Esophagus squamous epithelium (tissue), 5 donors: ENCODE measurements at regions not wholly inside any gene's neighbourhood (a gene's known extent, or its start where the extent isn't known, plus 50 kb on each side); places are given as distances from the start of the nearest gene placed in this dataset.

ENCODE experiments used
- DNase-seq: peaks from one replicate; lab custom pipeline; 2025; lab: John Stamatoyannopoulos, UW
- H3K27ac ChIP-seq, 4 donors: fragments of 200-600 bp; sonication (generic); one replicate each; pipeline ENCODE4 v1.5.1; 2016 to 2019; ENCODE audit warnings: mild to moderate bottlenecking in 1 of 4
- H3K27me3 ChIP-seq, 4 donors: fragments of 200-600 bp; sonication (generic); 1 replicate in 3 of 4; 2 replicates in 1 of 4; pipeline versions ENCODE4 v1.5.1 to v1.6.0; 2017 to 2021; ENCODE audit warnings: antibody characterized with exemption in 1 of 4
- H3K36me3 ChIP-seq, 3 donors: fragments of 200-600 bp; sonication (generic); one replicate each; pipeline ENCODE4 v1.5.1; 2016 to 2019
- H3K4me1 ChIP-seq, 3 donors: fragments of 200-600 bp; sonication (generic); one replicate each; pipeline ENCODE4 v1.5.1; 2017 to 2019
- H3K4me3 ChIP-seq, 4 donors: fragments of 200-600 bp; sonication (generic); 1 replicate in 3 of 4; 2 replicates in 1 of 4; pipeline ENCODE4 v1.5.1; 2016 to 2019; ENCODE audit warnings: mild to moderate bottlenecking in 2 of 4, moderate library complexity in 1 of 4
- H3K9me3 ChIP-seq, 3 donors: fragments of 200-600 bp; sonication (generic); one replicate each; pipeline ENCODE4 v1.5.1; 2016 to 2019
- POLR2A ChIP-seq, 4 donors: fragments of 450-650 bp; IDR thresholded peaks; one replicate each; pipeline ENCODE4 v1.6.1; 2017; ENCODE audit warnings: antibody characterized with exemption in 4 of 4, mild to moderate bottlenecking in 4 of 4, moderate library complexity in 3 of 4
- WGBS, 2 donors: methylation state at CpG; one replicate each; pipeline ENCODE4 v1.1.5; 2018; 5-methylcytosine and 5-hydroxymethylcytosine counted together
- intact Hi-C: fragments of 100-400 bp; cut with DNase I; formaldehyde crosslinking; loops from one replicate; pipeline ENCODE4 v1.15.0; 2022
- TF ChIP-seq, protein P1 (sequence below), 6 experiments: fragments of 450-650 bp in 4 of 6; fragments of 200-600 bp in 2 of 6; sonication (generic) in 2 of 6; IDR thresholded peaks; one replicate each; pipeline ENCODE4 v1.5.1; 2016 to 2019; ENCODE audit warnings: antibody characterized with exemption in 6 of 6, mild to moderate bottlenecking in 4 of 6, moderate library complexity in 4 of 6
- donor health status: DM: yes; HTN: yes; CAD: no.

DNA sequence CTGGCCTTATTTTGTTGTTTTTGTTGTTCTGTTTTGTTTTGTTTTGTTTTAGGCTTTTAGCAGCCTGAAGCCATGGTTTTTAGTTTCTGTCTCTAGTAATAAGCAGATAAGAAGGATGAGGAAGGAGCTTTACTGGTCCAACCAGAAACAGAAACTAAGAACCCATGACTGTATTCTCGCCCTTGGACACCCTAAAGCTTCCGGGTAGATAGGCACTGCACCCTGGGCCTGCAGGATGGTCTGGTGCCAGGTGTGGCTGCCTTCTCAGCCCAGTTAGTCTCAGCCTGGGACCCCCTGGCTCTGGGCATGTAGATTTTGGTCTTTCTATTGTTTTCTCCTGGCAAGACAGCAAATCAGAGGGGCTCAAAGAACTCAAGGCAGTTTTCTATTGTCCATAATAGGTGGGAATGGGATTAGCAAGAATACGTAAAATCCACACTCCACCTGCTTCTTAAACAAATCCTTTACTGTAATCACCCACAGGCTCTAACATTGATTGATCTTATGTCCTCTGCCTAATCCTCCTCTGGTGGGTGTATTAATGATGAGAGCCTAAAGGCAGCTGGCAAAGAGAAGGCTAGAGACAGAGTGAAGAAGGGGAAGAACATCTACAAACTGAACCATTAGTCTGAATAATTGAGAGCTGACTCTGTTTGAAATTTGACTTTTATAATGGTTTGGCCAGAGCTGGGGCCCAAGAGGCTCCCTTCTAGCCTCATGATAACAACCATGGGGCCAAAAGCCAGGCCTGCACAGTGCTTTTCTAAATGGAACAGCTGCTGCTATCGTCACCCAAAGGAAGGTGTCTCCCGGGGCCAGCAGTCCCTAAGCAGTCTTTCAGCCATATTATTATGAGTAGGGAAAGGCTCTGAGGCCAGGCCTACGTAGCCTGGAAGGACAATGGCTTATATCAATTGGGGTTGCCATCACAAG is 106.8 kb upstream of the ATP1A1 start:
- 38 to 45% methylated on average over 4 of the region's 6 CpGs for WGBS, 2 donors
- intact Hi-C loops = no loop called here

DNA sequence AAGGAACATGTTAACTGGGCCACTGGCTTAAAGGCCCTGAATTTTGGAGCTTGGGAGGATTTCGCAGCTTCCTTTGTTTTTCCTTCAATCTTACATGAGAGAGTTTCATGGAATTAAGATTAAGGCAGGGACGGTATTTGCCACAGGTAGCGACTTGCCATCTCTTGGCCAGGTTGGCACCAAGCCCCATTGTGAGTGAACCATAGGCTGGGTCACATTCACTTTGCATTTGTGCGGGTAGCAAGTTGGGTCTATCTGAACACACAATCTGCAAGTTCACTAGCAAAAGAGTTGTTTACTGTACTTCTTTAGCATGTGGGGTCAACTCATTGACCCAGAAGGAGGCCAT is 106.2 kb upstream of the ATP1A1 start:
- intact Hi-C loops = no loop called here
- H3K4me1 ChIP-seq = peaks cover 23 to 80% (median 27%) of the 10 kb centered on the region in 3 donors
- no peak for TF ChIP-seq POLR2A (IDR thresholded peaks at IDR 0.05)
- WGBS, 2 donors = 32 to 38% methylated on average over 4 of the region's 4 CpGs
- DNase-seq = no peak
- H3K27ac ChIP-seq = peak overlapping the region; percentile 41 to 82 (median 77)
- H3K9me3 ChIP-seq = no peaks in the 10 kb centered on the region
- no peaks in the 10 kb centered on the region for H3K36me3 ChIP-seq
- no peaks in the 10 kb centered on the region for H3K27me3 ChIP-seq
- H3K4me3 ChIP-seq = no peak overlapping the region

More for the DNA sequence above, 106.8 kb upstream of the ATP1A1 start:
- Histone ChIP-seq H3K9me3 (no peaks in the 10 kb centered on the region), H3K27ac (peak overlapping the region; percentile 41 to 82 (median 77)), H3K27me3 (no peaks in the 10 kb centered on the region), H3K36me3 (no peaks in the 10 kb centered on the region), H3K4me1 (peaks cover 23 to 80% (median 27%) of the 10 kb centered on the region in 3 donors), H3K4me3 (no peak overlapping the region)
- no peak for TF ChIP-seq POLR2A (IDR thresholded peaks at IDR 0.05)
- TF ChIP-seq, protein P1, sequence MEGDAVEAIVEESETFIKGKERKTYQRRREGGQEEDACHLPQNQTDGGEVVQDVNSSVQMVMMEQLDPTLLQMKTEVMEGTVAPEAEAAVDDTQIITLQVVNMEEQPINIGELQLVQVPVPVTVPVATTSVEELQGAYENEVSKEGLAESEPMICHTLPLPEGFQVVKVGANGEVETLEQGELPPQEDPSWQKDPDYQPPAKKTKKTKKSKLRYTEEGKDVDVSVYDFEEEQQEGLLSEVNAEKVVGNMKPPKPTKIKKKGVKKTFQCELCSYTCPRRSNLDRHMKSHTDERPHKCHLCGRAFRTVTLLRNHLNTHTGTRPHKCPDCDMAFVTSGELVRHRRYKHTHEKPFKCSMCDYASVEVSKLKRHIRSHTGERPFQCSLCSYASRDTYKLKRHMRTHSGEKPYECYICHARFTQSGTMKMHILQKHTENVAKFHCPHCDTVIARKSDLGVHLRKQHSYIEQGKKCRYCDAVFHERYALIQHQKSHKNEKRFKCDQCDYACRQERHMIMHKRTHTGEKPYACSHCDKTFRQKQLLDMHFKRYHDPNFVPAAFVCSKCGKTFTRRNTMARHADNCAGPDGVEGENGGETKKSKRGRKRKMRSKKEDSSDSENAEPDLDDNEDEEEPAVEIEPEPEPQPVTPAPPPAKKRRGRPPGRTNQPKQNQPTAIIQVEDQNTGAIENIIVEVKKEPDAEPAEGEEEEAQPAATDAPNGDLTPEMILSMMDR (IDR thresholded peaks at IDR 0.05) = no peak
- DNase-seq = no peak

DNA sequence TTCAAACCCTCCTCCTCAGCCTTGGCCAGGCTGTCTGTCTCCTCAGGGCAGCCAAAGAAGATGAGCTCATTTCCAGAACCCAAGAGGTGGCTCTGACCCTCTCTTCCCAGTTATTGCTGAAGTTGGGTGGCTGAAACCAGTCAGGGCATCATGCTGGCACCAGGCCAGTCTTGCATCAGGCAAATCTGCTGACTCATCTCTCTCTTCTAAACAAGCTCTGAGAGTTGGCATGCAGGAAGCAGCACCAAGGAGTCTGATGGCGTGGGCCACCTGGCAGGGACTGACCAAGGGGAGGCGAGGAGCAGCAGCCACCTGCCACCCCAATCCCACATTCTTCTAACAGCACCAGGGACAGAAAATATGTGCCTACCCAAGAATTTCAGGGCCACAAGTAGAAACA is 104.8 kb upstream of the ATP1A1 start:
- TF ChIP-seq, protein P1 (IDR thresholded peaks at IDR 0.05) = no peak
- no peak for TF ChIP-seq POLR2A (IDR thresholded peaks at IDR 0.05)
- H3K27me3 ChIP-seq = no peaks in the 10 kb centered on the region
- no peaks in the 10 kb centered on the region for H3K9me3 ChIP-seq
- H3K27ac ChIP-seq = peak overlapping the region; percentile 41 to 82 (median 77)
- no peak overlapping the region for H3K4me3 ChIP-seq
- WGBS, 2 donors = 21% methylated on average over 2 of the region's 2 CpGs; no CpG with 5 or more reads in 1 of the 2 donors
- no peaks in the 10 kb centered on the region for H3K36me3 ChIP-seq
- intact Hi-C loops = no loop called here
- H3K4me1 ChIP-seq = peaks cover 14 to 66% (median 22%) of the 10 kb centered on the region in 3 donors
- DNase-seq = no peak

DNA sequence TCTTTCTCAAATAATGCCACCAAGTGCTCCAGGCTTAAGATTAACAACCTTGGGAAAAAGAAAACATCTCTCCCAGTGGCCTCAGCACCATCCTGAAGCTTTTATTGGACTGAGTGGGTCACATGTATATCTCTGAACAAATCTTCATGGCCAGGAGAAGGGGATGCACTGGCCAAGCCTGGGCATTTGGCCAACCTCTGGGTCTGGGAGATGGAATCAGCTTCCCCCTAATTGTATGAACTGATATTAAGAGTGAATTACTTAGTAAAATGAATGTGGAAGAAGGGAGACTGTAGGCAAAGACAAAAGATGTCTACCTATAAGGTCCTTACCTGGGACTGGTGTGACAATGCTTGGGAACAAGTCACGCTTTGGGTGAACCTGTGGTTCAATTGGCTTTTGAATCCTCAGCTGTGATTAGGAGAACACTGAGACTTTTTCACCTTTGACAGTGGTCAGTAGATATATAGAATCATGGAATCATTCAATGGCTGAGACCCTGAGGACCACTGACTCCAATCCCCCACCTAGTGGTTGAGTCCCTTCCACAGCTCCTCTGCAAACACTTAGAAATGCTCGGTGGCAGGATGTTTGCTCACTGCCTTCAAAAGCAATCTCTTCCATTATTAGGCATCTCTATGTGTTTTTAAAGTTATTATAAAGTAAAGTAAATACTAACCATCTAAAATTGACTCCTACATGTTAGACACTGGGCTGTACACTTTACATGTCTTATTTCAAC is 102.6 kb upstream of the ATP1A1 start:
- intact Hi-C loops = no loop called here
- TF ChIP-seq POLR2A (IDR thresholded peaks at IDR 0.05) = no peak
- TF ChIP-seq, protein P1 (IDR thresholded peaks at IDR 0.05) = no peak
- H3K4me3 ChIP-seq = no peak overlapping the region
- no peaks in the 10 kb centered on the region for H3K27me3 ChIP-seq
- no peaks in the 10 kb centered on the region for H3K9me3 ChIP-seq
- H3K27ac ChIP-seq = no peak overlapping the region
- H3K4me1 ChIP-seq = peaks cover 12 to 44% (median 22%) of the 10 kb centered on the region in 3 donors
- WGBS, 2 donors = 86% methylated on average over 2 of the region's 2 CpGs
- H3K36me3 ChIP-seq = no peaks in the 10 kb centered on the region
- no peak for DNase-seq

DNA sequence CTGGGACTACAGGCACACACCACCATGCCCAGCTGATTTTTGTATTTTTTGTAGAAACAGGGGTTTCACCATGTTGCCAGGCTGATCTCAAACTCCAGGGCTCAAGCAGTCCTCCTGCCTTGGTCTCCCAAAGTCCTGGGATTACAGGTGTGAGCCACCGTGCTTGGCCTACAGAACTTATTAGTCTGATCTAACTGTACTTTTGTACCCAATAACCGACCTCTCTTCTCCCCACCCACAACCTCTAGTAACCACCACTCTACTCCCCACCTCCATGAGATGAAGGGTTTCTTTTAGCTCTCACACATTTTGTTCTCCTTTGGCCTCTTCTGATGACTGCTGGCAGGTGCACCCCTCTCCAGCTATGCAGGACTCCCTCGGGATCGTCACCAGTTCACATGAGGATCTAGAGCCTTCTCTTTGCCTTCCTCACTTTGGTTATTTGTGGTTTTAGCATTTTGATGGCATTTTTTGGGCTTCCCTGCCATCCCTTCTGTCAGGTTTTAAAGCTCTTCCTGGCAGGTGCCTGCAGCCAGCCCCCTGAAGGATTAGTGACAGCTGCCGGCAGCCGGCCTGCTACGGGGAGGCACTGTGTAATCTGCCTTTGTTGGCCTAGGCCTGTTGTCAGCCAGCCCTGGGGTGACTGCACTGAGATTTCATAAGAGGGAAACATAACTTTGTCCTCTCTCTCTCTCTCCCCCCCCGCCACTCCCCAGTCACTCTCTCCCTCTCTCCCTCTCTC is 99.8 kb upstream of the ATP1A1 start:
- intact Hi-C loops = no loop called here
- Histone ChIP-seq H3K4me1 (peaks cover 0 to 16% (median 9%) of the 10 kb centered on the region in 3 donors), H3K9me3 (no peaks in the 10 kb centered on the region), H3K4me3 (no peak overlapping the region), H3K36me3 (no peaks in the 10 kb centered on the region), H3K27me3 (no peaks in the 10 kb centered on the region), H3K27ac (no peak overlapping the region)
- no peak for TF ChIP-seq POLR2A (IDR thresholded peaks at IDR 0.05)
- TF ChIP-seq, protein P1 (IDR thresholded peaks at IDR 0.05) = no peak
- DNase-seq = no peak
- WGBS, 2 donors = 60 to 65% methylated on average over 8 of the region's 8 CpGs
